HG02938 (cell line): ENCODE measurements at regions not wholly inside any gene's neighbourhood (a gene's known extent, or its start where the extent isn't known, plus 50 kb on each side); places are given as distances from the start of the nearest gene placed in this dataset.
"Not testable (repeated sequence)": the region's sequence is repeated elsewhere in the genome, so short reads cannot be mapped to it uniquely, and the experiment has no call there.

Experiments
- ATAC-seq: cut with Tn5 transposase; IDR thresholded peaks from one replicate; pipeline ENCODE4 v1.9.1; 2021; ENCODE audit warnings: mild to moderate bottlenecking, moderate library complexity; ENCODE audit not compliant: unreplicated experiment

DNA sequence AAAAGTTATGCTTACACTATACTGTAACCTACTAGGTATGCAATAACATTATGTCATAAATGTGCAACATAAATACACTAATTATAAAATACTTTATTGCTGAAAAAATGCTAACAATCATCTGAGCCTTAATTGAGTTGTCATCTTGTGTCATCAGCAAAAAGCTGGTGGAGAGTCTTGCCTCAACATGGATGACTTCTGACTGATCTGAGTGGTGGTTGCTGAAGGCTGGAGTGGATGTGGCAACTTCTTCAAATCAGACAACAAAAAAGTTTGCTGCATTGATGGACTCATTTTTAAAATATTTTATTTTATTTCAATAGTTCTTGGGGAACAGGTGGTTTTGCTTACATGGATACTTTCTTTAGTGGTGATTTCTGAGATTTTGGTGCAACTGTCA, 93.9 kb upstream of the AMN1 start:
- ATAC-seq = no peak

DNA sequence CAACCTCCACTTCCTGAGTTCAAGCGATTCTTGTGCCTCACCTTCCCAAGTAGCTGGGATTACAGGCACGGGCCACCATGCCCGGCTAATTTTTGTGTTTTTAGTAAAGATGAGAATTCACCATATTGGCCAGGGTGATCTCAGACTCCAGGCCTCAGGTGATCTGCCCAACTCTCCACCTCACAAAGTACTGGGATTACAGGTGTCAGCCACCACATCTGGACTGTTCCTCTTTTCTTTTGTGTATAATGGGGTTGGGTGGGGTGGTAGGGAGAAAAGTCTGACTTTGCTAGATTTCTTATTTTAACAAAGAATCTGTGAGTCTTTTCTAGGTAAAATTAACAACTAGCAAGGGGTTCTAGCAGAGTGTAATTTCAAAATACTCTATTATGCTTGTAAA, 92.7 kb upstream of the AMN1 start:
- no peak for ATAC-seq

DNA sequence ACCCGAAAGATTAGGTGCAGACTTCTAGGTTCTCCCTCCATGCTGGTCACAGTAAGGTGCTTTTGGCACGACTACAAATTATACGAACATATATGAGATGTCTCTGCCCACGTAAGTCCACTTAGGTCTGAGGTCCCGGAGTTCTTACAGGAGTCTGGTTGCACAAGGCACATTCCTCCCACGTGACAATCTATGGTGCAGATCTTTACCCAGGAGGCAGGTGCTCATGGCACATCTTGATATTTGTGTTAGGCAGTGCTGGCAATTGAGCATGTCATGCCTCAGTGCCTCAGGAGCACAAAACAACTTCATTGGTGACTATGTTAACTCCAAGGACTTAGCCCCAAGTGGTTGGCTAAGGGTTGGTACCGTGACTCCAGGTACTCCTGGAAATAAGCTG, 92.0 kb upstream of the AMN1 start:
- ATAC-seq = no peak

DNA sequence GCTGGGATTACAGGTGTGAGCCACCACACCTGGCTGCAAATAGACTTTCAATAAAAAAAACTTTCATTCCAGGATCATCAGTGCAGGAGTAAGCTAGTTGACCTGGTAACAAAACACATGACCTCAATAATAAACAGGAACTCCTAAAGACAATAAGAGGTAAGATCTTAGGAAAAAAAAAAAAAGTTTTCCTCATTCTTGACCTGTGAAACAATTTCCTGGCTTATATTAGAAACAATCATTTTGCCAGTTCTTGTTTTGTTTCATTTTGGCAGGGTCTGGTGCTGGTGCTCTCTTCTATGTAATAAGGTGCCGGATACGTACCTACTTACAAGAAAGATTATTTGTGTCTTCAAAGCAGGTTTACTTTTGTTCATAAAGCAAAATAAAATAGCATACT, 90.6 kb upstream of the AMN1 start:
- no peak for ATAC-seq

DNA sequence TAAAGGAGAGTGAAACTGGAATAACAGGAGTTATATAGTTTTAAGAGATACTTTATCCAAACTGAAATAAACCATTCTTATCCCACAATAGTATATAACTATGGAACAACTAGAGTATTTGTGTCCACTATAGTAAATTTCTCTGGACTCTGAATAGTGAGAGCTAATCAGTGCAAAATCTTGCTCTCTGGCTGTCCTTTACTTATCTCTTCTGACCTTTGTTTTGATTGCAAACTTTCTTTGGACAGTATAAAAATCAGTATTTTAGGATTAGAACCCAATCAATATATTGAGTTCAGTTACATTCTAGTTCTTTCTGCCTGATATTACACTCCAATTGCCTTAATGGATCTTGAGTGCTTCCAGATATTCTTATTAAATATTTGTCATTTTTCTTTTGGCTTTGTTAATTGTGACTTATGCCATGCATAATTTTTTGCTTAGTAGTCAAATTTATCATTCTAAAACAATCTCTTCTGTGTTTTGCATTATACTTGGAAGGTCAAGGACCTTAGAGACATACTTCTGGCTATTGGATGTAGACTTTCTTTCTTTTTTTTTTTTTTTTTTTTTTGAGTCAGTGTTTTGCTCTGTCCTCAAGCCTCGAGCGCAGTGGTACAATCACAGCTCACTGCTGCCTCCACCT, 89.9 kb upstream of the AMN1 start:
- ATAC-seq = no peak

DNA sequence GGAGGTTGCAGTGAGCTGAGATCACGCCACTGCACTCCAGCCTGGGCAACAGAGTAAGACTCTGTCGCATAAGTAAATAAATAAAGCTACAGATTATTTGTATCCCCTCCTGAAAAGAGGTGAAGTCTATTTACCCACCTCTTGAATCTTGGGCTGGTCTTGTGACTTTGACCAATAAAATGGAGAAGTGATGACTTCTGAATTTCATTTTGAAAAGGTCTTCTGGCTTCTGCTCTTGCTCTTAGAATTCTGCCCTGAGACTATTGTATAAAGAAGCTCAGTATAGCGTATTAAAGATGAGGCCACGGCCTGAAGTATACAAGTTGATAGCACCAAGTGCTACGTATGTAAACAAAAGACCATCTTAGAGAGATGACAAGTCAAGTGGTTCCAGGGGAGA, 88.3 kb upstream of the AMN1 start:
- no peak for ATAC-seq

DNA sequence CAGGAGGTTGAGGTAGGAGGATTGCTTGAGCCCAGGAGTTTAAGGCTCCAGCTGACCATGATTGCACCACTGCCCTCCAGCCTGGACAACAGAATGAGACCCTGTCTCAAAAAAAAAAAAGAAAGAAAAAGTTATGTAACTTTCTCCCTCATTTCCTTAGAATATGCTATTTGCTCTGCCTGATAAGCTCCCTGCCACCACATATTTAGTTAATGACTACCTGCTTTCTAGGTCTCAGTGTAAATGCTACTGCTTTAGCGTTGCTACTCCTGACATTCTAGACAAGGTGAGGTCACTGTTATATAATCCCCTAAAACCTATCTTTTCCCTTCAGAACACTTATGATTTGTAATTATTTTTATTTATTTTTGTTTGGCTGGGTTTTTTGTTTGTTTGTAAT, 86.3 kb upstream of the AMN1 start:
- ATAC-seq = no peak

DNA sequence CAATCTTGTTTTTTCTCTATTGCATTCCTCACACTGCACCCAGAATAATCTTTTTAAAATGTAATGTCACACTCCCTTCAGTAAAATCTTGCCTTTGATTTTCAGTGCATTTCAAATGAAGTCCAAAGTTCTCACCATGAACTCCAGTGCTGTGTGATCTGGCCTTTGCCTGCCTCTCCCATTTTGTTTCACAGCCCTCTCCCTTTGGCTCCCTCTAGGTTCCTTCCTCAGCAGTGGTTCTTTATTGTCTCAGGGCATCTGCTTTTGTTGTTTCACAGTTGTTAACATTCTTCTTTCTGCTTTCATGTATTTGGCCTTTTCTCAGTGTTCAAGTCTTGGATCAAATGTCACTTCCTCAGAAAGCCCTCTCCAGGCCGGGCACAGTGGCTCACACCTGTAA, 84.5 kb upstream of the AMN1 start:
- ATAC-seq = no peak

DNA sequence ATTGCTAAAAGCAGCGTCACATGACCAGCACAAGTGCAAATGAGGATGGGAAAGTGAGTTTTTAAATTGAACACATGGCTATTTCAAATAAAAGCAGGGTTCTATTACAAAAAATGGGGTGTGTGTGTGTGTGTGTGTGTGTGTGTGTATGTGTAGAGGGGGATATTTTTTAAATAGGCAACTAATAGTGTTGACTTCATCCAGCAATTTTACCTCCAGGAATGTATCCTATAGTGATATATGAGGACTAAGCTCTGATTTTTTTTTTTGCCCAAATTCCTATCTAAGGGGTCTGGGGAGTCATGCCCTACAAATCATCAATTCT, 78.9 kb upstream of the AMN1 start:
- no peak for ATAC-seq

DNA sequence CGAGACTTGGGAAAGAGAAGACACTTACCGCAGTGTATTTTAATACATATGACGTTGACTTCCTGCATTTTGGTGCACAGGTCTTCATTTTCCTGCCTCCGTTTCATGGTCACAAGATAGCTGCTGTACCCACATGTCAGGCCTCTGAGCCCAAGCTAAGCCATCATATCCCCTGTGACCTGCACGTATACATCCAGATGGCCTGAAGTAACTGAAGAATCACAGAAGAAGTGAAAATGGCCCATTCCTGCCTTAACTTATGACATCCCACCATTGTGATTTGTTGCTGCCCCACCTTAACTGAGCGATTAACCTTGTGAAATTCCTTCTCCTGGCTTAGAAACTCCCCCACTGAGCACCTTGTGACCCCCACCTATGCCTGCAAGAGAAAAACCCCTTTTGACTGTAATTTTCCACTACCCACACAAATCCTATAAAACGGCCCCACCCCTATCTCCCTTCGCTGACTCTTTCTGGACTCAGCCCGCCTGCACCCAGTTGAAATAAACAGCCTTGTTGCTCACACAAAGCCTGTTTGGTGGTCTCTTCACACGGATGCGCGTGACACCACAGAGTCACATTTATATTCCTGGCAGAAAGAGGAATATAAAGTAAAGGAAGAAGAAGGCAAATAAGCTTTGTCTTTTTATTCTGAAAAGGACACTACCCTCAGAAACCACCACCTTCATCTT, 78.4 kb upstream of the AMN1 start:
- not testable (repeated sequence) for ATAC-seq

DNA sequence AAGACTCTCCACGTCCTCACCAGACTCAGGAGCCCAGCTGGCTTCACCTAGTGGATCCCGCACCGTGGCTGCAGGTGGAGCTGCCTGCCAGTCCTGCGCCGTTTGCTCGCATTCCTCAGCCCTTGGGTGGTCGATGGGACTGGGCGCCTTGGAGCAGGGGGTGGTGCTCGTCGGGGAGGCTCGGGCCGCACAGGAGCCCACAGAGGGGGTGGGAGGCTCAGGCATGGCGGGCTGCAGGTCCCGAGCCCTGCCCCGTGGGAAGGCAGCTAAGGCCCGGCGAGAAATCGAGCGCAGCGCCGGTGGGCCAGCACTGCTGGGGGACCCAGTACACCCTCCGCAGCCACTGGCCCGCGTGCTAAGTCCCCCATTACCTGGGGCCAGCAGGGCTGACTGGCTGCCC, 76.9 kb upstream of the AMN1 start:
- ATAC-seq = not testable (repeated sequence)

DNA sequence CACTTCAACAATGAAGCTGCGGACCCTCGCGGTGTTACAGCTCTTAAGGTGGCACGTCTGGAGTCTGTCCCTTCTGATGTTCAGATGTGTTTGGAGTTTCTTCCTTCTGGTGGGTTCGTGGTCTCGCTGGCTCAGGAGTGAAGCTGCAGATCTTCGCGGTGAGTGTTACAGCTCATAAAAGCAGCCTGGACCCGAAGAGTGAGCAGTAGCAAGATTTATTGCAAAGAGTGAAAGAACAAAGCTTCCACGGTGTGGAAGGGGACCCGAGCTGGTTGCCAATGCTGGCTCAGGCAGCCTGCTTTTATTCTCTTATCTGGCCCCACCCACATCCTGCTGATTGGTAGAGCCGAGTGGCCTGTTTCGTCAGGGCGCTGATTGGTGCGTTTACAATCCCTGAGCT, 75.9 kb upstream of the AMN1 start:
- ATAC-seq = not testable (repeated sequence)

DNA sequence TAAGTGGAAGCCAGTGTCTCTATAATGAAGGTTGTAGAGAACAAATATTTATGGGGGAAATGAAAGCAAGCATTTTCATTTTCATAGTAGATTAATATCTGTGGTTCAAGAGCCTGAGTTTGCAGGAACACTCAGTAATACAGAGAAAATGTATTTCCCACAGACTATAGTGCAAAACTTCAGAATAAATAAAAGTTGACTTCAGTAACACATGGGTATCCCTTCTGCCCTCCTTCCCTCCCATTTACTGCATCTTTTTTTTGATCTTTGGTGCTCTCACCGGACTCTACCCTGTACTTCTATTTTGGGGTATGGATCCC, 75.3 kb upstream of the AMN1 start:
- ATAC-seq = no peak

DNA sequence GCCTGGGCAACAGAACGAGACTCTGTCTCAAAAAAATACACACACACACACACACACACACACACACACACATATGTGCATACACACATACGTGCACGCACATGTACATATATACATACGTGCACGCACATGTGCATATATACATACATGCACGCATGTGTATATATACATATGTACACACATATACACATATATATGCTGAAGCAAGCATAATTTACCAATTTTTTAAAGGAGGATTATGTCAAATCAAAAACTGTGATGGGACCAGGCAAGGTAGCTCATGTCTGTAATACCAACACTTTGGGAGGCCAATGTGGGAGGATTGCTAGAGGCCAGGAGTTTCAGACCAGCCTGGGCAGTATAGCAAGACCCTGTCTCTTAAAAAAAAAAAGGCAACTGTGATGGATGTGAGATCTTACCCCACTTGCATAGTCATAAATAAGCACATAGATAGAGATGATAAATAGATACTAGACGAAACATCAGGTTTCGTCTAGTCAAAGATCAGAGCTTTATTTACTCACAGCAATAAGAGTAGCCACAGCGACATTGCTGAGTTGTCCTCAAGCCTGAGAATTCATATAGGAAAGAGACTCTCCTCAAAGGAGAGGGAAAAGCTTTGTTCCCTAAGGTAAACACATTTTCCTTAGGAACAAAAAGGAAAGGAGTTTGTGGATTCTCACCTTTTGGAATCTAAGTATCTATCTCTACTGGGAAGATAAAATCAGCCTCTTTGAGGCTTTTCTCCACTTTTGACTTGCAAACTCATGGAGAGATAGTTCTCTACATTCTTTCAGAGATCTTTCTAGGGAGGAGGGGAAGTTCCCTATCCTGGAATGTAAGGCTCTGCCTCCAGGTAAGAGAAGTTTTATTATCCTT, 74.7 kb upstream of the AMN1 start:
- ATAC-seq = no peak

DNA sequence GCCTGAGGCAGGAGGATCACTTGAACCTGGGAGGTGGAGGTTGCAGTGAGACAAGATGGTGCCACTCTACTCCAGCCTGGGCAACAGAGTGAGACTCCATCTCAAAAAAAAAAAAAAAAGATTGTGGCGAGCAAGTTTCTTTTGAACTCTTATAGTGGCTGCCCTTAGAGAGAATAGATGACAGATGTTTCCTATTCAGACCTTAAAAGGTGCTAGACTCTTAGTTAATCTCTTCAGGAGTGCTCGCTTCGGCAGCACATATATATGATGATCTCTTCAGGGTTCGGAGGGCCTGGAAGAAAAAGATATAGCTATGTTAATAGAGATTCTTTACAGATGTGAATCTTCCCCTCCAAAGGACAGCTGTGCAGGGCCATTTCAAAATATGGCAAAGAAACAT, 73.1 kb upstream of the AMN1 start:
- ATAC-seq = no peak

DNA sequence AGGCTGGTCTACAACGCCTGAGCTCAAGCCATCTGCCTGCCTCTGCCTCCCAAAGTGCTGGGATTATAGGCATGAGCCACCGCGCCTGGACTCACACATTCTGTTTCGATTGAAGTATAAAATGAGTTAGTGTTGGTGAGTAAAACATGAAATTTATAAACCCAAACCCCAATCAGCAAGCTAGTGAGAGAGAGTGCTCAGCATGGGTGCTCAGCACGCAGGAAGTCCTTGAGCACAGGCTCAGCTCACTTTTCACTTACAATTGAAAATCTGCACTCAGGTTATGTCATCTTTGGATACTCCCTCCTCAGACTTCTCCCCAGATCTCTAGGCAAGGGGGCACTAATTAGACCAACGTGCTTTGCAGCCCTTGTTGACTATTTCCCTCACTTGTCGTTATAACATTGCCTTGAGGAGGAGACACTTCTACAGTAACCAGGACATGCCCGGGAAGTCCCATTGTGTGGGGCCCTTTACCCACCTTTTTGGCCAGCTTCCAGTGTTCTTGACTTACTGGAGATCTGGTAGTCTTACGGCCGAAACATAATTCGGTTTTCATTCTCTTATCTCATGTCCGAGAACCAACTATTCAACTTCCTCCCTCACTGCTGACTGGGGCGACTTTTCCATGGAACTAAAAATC, 68.5 kb upstream of the AMN1 start:
- no peak for ATAC-seq

DNA sequence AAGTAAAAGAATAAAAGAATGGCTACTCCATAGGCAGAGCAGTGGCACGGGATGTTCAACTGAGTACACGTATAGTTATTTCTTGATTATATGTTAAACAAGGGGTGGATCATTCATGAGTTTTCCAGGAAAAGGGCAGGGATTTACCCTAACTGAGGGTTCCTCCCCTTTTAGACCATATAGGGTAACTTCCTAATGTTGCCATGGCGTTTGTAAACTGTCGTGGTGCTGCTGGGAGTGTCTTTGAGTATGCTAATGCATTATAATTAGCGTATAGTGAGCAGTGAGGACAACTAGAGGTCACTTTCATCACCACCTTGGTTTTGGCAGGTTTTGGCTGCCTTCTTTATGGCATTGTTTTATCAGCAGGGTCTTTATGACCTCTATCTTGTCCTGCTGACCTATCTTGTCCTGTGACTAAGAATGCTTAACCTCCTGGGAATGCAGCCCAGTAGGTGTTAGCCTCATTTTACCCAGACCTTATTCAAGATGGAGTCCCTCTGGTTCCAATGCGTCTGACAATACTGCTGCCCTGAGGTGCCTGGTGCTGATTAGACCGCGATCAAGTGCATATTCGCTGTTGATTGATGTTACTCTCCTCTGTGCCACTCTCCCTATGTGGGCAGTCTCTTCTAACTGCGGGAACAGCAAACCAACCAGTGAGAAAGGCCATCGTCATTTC, 67.6 kb upstream of the AMN1 start:
- no peak for ATAC-seq

DNA sequence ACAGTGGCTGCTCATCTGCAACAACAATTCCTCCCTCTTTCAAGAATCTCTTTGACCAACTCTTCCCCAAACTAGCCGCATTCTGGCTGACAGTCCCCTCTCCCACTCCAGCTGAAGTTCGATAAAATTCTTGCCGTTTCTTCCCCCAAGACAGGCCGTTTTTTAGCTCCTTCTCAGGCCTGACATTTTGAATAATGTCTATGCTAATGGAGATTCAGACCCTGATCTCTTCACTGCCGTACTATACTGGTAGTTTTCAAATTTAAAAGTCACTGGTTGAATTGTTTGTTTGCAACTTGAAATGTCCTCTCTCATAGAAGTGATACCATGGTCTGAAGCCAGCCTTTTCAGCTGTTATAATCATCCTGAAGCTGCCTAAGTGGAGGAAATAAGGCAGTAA, 65.9 kb upstream of the AMN1 start:
- no peak for ATAC-seq

DNA sequence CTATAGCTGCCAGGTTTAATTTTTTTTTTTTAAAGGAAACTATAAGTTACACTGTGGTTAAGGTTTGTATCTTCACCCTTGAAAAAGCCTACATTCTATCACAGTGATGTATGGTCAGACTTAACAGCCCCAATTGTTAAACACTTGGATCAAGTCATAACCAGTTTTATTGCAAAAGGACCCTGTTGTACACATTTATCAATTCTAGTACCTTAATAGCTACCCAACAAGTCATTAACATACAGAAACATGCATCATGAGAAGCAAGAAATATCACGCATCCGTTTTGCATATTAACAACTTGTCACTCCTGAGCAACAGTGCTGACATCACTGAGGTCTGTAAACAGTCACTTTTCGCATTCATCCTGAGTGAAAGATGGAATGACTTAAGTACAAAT, 62.4 kb upstream of the AMN1 start:
- ATAC-seq = not testable (repeated sequence)

DNA sequence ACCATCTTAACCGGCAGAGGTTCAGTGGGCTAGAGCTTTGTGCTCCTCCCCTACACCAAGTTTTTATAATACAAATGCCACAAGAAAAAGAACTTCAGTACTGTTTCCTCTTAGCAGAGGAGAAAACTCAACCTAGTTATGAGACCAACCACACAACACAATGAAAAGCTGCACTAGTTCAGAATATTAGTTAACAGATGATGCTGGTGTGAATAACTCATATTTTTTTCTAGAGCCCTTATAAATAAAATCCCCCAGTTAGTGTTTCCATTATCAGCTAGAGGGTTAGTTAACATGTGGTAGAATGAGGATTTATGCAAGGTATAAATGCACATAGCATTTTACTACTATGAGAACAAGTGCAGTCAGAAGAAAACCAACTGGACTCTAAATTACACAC, 61.9 kb upstream of the AMN1 start:
- no peak for ATAC-seq

DNA sequence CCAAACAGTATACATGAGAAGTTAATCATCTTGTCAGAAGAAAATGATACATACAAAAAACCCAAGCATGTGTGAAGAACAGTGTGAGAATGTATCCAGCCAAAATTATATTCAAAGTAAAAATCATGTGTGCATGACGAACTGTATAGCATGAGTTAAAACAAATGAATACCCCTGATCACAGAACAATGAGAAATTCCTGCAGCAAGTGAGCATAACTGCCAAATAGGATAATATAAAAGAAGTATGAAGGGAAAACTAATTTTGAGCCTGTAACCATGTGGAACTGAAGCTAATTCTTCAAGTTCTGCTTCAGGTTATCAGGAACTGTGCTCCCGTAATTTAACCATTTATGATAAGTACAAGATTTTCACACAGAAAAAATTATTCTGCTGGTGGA, 56.5 kb upstream of the AMN1 start:
- ATAC-seq = no peak
